HG03460 (cell line): ENCODE measurements at regions not wholly inside any gene's neighbourhood (a gene's known extent, or its start where the extent isn't known, plus 50 kb on each side); places are given as distances from the start of the nearest gene placed in this dataset.
"Not testable (repeated sequence)": the region's sequence is repeated elsewhere in the genome, so short reads cannot be mapped to it uniquely, and the experiment has no call there.

ENCODE experiments used
- ATAC-seq: cut with Tn5 transposase; IDR thresholded peaks from one replicate; pipeline ENCODE4 v1.9.1; 2021; ENCODE audit not compliant: unreplicated experiment

GRCh38 chr15:31504462-31504839 is 177.8 kb downstream of the KLF13 start:
- no peak for ATAC-seq

GRCh38 chr15:31507573-31507972 is 180.9 kb downstream of the KLF13 start:
- not testable (repeated sequence) for ATAC-seq

- no peak for ATAC-seq
Measured at GRCh38 chr15:31508656-31509055, 182.0 kb downstream of the KLF13 start.

- ATAC-seq, result no peak
Measured at GRCh38 chr15:31510057-31510456, 183.4 kb downstream of the KLF13 start.

GRCh38 chr15:31511707-31512310 is 185.2 kb downstream of the KLF13 start:
- no peak for ATAC-seq

GRCh38 chr15:31513178-31513577 is 186.5 kb downstream of the KLF13 start:
- no peak for ATAC-seq

GRCh38 chr15:31516440-31516839 is 189.8 kb downstream of the KLF13 start:
- ATAC-seq, result no peak

GRCh38 chr15:31516874-31517273 is 190.2 kb downstream of the KLF13 start:
- no peak for ATAC-seq

- no peak for ATAC-seq
Measured at GRCh38 chr15:31517711-31518110, 191.1 kb downstream of the KLF13 start.

- no peak for ATAC-seq
Measured at GRCh38 chr15:31522028-31522427, 195.4 kb downstream of the KLF13 start.

GRCh38 chr15:31523027-31523654 is 196.5 kb downstream of the KLF13 start:
- no peak for ATAC-seq

- ATAC-seq, result no peak
Measured at GRCh38 chr15:31523655-31524049, 197.0 kb downstream of the KLF13 start.

GRCh38 chr15:31525185-31525695 is 198.6 kb downstream of the KLF13 start:
- no peak for ATAC-seq

- no peak for ATAC-seq
Measured at GRCh38 chr15:31525988-31526665, 199.5 kb downstream of the KLF13 start.

- no peak for ATAC-seq
Measured at GRCh38 chr15:31526916-31527690, 200.5 kb downstream of the KLF13 start.

- ATAC-seq, result no peak
Measured at GRCh38 chr15:31528846-31529245, 202.2 kb downstream of the KLF13 start.

GRCh38 chr15:31537770-31538592 is 211.3 kb downstream of the KLF13 start:
- no peak for ATAC-seq

GRCh38 chr15:31540633-31541032 is 214.0 kb downstream of the KLF13 start:
- ATAC-seq, result no peak

- ATAC-seq, result no peak
Measured at GRCh38 chr15:31544361-31544760, 217.7 kb downstream of the KLF13 start.

GRCh38 chr15:31545257-31545656 is 218.6 kb downstream of the KLF13 start:
- no peak for ATAC-seq
